Stimulated activated naive CD8-positive, alpha-beta T cell treated with anti-CD3 and anti-CD28 coated beads, Interleukin-15, Interleukin-2, amounts not matched to agents 100 ng/mL and 50 ng/mL, for 24 hours (primary cell): ENCODE measurements at regions not wholly inside any gene's neighbourhood (a gene's known extent, or its start where the extent isn't known, plus 50 kb on each side); places are given as distances from the start of the nearest gene placed in this dataset.
"Not testable (repeated sequence)": the region's sequence is repeated elsewhere in the genome, so short reads cannot be mapped to it uniquely, and the experiment has no call there.

ENCODE experiments used
- H3K27ac Mint-ChIP-seq: one replicate; pipeline ENCODE4 v1.8.0; 2021; ENCODE audit warnings: mild to moderate bottlenecking, mixed read lengths
- H3K27me3 Mint-ChIP-seq: one replicate; pipeline ENCODE4 v1.8.0; 2021; ENCODE audit warnings: mixed read lengths
- H3K36me3 Mint-ChIP-seq: one replicate; pipeline ENCODE4 v1.8.0; 2021; ENCODE audit warnings: low read depth, mixed read lengths
- H3K4me1 Mint-ChIP-seq: one replicate; pipeline ENCODE4 v1.8.0; 2021; ENCODE audit warnings: low read depth, mixed read lengths
- H3K4me3 Mint-ChIP-seq: one replicate; pipeline ENCODE4 v1.8.0; 2021; ENCODE audit warnings: mild to moderate bottlenecking, mixed read lengths
- H3K9me3 Mint-ChIP-seq: one replicate; pipeline ENCODE4 v1.8.0; 2021; ENCODE audit warnings: mixed read lengths

DNA sequence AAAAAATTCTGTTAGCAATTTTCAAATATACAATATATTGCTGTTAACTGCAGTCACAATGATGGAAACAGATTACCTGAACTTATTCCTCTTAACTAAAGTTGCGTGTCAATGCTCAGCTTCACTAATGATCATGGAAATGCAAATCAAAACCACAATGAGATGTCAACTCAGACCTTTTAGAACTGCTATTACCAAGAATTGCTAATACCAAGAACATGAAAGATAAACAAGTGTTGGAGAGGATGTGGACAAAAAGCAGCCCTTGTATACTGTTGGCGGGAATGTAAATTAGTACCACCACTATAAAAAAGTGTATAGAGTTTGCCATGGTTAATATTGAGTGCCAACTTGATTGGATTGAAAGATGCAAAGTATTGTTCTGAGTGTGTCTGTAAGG, 1409.7 kb upstream of the CDH18 start:
- Mint-ChIP-seq H3K36me3 (no peaks in the 10 kb centered on the region), H3K4me3 (no peak overlapping the region), H3K27me3 (no peaks in the 10 kb centered on the region), H3K4me1 (no peaks in the 10 kb centered on the region), H3K9me3 (peaks cover 5% of the 10 kb centered on the region), H3K27ac (no peak overlapping the region)

DNA sequence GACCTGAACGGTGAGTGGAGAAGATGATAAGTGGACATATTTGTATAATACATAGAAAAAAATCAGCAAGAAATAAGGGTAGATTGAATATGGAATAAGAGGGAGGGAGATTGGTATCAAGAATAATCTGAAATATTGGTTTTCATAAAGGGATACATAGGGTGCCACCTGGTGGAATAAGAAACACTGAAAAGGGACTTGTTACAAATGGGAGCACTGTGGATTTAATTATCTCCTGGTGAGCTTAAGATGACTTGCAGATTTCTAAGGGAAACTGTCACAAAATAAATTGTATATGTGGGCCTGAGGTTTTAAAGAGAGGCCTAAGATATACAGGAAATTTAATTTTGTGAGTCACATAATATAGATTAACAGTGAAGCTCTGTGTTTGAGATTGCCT, 1403.5 kb upstream of the CDH18 start:
- Mint-ChIP-seq H3K27me3 (no peaks in the 10 kb centered on the region), H3K9me3 (peaks cover 4% of the 10 kb centered on the region), H3K27ac (no peak overlapping the region), H3K4me1 (no peaks in the 10 kb centered on the region), H3K4me3 (no peak overlapping the region), H3K36me3 (no peaks in the 10 kb centered on the region)

DNA sequence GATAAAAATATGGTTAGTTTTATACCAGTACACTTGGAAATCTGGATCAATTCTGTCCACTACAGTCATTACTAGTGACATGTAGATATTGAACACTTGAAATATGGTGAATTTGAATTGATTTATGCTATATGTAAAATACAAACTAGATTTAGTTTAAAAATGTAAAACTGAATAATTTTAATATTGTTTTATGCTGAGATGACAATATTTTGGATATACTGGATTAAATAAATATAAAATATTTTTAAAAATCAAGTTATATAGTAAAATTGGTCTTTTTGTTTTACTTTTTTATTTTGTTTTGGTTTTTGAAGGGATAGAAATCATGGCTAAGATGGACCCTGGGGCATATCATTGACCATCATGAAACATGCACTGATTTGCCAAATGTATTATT, 1372.8 kb upstream of the CDH18 start:
- not testable (repeated sequence) for H3K4me1 Mint-ChIP-seq, H3K36me3 Mint-ChIP-seq, H3K27me3 Mint-ChIP-seq

DNA sequence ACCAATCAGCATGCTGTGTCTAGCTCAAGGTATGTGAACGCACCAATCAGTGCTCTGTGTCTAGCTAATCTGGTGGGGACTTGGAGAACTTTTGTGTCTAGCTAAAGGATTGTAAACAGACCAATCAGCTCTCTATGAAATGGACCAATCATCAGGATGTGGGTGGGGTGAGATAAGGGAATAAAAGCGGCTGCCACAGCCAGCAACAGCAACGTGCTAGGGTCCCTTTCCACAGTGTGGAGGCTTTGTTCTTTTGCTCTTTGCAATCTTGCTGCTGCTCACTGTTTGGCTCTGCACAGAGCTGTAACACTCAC, 1353.9 kb upstream of the CDH18 start:
- not testable (repeated sequence) for H3K27ac Mint-ChIP-seq, H3K4me1 Mint-ChIP-seq, H3K9me3 Mint-ChIP-seq, H3K27me3 Mint-ChIP-seq, H3K4me3 Mint-ChIP-seq, H3K36me3 Mint-ChIP-seq

More for the DNA sequence above, 1372.8 kb upstream of the CDH18 start:
- H3K27ac Mint-ChIP-seq, H3K9me3 Mint-ChIP-seq, H3K4me3 Mint-ChIP-seq: not testable (repeated sequence)

DNA sequence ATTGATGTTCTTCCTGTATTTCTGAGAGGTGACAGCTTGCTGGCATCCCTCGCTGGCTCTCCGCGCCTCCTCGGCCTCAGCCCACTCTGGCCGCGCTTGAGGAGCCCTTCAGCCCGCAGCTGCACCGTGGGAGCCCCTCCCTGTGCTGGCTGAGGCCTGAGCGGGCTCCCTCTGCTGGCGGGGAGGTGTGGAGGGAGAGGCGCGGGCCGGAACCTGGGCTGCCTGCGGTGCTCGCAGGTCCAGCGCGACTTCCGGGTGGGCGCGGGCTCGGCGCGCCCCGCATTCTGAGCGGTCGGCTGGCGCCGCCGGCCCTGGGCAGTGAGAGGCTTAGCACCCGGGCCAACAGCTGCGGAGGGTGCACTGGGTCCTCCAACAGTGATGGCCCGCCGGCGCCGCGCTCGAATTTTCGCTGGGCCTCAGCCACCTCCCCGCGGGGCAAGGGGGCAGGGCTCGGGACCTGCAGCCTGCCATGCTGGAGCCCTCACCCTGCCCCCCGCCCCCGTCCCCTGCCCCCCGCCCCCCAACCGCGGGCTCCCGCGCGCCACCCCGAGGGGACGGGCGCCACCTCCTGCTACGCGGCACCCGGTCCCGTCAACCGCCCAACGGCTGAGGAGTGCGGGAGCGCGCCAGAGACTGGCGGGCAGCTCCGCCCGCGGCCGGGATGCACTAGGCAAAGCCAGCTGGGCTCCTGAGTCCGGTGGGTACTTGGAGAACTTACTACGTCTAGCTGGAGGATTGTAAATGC, 1353.4 kb upstream of the CDH18 start:
- H3K4me1 Mint-ChIP-seq, H3K4me3 Mint-ChIP-seq, H3K27ac Mint-ChIP-seq, H3K27me3 Mint-ChIP-seq, H3K9me3 Mint-ChIP-seq, H3K36me3 Mint-ChIP-seq: not testable (repeated sequence)

DNA sequence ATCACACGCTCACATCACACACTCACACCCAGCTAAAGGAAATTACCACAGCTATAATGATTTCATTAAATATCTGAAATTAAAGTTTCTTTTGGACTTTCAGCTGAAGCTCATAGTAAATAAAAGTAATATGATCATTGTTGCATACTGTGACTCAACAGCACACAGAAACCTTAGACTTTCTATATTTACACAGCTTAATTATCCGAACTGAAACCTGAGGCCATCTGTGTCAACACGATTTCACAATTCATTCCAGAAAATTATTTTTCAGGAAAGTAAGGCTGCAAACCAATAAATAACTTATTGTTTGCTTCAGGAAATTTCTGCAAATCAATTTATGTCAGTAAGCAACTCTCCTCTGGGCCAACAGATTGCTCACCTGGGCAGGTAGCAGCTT, 1352.2 kb upstream of the CDH18 start:
- not testable (repeated sequence) for H3K36me3 Mint-ChIP-seq, H3K9me3 Mint-ChIP-seq, H3K27ac Mint-ChIP-seq, H3K4me1 Mint-ChIP-seq, H3K4me3 Mint-ChIP-seq, H3K27me3 Mint-ChIP-seq

DNA sequence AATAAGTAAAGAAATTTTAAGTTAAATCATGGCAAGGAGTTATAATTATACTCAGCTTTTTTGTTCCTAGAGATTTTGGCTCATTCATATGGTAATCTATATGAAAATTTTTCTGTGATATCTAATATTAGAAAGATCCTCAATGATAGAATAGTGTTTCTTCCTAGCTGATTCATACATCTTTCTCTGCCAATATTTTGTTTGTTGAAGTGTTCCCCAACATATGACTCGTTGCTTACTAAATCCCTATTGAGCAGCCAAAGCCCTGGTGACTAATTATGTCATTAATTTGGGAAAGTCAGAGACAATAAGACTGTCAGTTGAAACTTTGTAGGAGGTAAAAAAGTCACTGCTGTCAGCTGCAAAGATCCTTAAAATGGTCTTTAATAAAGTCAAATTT, 1348.5 kb upstream of the CDH18 start:
- not testable (repeated sequence) for H3K27ac Mint-ChIP-seq, H3K4me3 Mint-ChIP-seq, H3K27me3 Mint-ChIP-seq, H3K4me1 Mint-ChIP-seq, H3K9me3 Mint-ChIP-seq, H3K36me3 Mint-ChIP-seq

DNA sequence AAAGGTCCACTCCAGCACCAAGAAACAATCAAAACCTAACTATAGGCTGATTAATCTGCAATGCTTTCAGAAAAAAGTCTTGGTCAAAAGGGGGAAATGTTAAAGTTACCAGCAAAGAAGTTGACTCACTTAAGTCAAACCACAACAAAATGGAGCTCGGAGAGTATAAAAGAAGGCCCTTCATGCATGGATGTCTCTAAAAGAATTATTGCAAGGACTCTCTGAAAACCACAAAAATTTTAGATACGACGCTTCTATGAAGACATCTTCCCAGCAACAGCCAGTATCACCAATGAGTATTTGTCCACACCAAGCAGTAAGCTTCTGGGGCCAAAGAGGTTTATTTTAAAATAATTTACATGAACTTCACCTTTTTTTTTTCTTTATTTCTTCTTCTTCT, 1327.4 kb upstream of the CDH18 start:
- H3K27ac Mint-ChIP-seq, H3K4me1 Mint-ChIP-seq, H3K9me3 Mint-ChIP-seq, H3K27me3 Mint-ChIP-seq, H3K36me3 Mint-ChIP-seq, H3K4me3 Mint-ChIP-seq: not testable (repeated sequence)

DNA sequence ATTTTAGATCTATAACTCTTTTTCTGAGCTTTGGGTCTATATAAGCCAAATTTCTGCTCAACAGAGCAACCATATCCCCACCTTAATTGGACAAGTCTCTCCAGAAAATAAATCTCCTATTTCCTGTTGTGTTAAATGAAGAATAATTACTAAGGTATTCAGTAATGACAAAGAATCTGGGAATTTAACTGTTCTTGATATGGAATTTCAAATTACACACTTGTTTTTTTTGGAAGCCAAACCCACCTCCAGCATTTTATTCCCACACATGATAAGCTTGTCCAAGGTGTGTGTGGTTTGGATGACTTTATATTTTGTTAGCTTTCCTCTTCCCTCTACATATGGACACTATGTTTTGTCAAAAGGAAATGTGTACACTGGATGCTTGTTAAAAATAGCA, 1313.2 kb upstream of the CDH18 start:
- H3K4me3 Mint-ChIP-seq, H3K27ac Mint-ChIP-seq, H3K9me3 Mint-ChIP-seq, H3K36me3 Mint-ChIP-seq, H3K27me3 Mint-ChIP-seq, H3K4me1 Mint-ChIP-seq: not testable (repeated sequence)

DNA sequence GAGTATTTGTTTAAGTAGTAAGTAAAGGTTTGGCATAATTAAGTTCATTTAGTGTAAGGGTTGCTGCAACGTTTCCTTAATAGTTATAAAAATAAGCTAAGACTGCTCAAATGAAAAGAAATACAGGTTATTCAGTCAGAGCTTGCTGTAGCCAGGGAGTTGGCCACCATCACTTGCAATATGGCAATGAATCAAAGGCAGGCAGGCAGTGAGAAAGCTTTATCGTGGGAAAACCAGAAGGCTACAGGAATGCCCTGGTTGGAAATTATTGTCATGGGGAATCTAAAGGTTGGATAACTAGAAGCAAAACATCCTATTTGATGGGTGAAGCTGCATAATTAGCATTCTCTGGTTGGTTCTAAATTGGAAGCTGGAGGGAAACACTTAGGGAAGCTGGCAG, 1286.4 kb upstream of the CDH18 start:
- H3K9me3 Mint-ChIP-seq, H3K4me3 Mint-ChIP-seq, H3K27ac Mint-ChIP-seq, H3K27me3 Mint-ChIP-seq, H3K4me1 Mint-ChIP-seq, H3K36me3 Mint-ChIP-seq: not testable (repeated sequence)

DNA sequence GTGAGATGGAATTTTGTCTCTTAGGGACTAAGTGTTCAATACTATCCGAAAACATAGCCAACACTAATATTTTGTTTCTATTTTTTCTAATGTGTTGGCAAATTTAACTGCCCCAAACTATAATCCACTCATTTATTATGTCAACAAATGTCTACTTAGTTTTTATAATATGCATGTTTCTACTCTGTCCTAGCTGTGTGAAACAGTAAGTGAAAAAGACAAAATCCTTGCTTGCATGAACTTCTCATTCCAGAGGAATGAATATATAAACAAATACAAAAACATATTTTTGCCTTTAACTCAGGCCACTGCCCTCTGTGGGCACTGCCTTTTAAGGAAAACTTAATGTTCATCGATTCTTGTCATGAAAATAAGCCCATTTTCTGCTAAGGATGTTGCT, 1275.4 kb upstream of the CDH18 start:
- H3K27ac Mint-ChIP-seq = no peak overlapping the region
- no peaks in the 10 kb centered on the region for H3K27me3 Mint-ChIP-seq
- H3K4me1 Mint-ChIP-seq = no peaks in the 10 kb centered on the region
- H3K4me3 Mint-ChIP-seq = no peak overlapping the region
- H3K9me3 Mint-ChIP-seq = peaks cover 5% of the 10 kb centered on the region
- H3K36me3 Mint-ChIP-seq = no peaks in the 10 kb centered on the region

DNA sequence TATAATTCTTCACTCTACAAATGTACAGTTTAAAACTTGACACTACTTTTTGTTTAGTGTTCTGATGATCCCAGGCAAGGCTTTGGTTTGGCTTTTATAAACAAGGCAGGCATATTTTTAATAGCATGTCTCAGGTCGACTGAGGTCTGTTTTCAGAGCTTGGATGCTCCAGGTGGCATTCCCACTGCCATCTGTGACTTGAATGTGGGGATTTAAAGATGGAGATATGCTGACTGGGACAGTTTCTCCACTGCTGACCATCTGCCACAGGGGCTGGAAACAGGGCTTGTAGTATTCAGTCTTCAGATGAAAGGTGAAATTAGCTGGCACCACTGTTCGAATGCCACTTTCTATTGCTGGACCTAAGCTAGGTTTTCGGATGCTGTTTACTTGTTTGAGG, 1266.2 kb upstream of the CDH18 start:
- Mint-ChIP-seq H3K27ac (no peak overlapping the region), H3K9me3 (peaks cover 6% of the 10 kb centered on the region), H3K4me3 (no peak overlapping the region), H3K4me1 (no peaks in the 10 kb centered on the region), H3K36me3 (no peaks in the 10 kb centered on the region), H3K27me3 (no peaks in the 10 kb centered on the region)

DNA sequence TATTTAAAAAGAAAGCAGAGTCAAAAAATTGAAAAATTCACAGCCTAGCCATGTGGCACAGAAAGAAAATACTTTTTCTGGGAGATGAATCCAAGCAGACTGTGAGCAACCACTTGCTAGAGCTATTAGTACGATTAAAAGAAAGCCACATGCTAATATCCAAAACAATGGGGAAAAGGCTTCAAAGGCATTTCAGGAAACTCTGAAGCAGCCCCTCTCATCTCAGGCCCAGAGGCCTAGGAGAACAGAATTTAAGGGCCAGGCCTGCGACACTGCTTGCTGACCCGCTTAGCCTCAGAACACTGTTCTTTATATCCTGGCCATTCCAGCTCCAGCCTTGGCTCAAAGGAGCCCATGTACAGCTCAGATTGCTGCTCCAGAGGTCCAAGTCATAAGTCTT, 1257.0 kb upstream of the CDH18 start:
- H3K4me1 Mint-ChIP-seq = no peaks in the 10 kb centered on the region
- H3K4me3 Mint-ChIP-seq = no peak overlapping the region
- no peak overlapping the region for H3K27ac Mint-ChIP-seq
- no peaks in the 10 kb centered on the region for H3K36me3 Mint-ChIP-seq
- H3K9me3 Mint-ChIP-seq = peaks cover 7% of the 10 kb centered on the region
- H3K27me3 Mint-ChIP-seq = no peaks in the 10 kb centered on the region

DNA sequence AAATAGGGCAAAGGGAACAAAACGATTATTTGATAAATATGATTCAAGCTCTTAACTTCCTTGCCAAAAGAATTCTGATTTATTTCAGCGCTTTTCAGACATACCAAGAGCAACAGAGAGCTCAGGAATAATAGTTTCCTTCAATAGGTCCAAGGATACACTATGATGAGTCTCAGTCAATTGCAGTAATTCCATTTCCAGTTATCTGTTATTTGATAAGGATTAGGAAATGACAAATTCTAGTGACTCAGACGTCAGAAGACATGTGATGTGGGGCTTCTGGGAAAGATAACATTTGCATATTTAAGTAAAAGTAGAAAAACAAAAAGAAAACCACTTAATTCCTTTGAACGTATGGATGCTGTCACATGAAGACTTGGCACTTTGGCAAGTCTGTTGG, 1250.8 kb upstream of the CDH18 start:
- H3K36me3 Mint-ChIP-seq = no peaks in the 10 kb centered on the region
- peaks cover 3% of the 10 kb centered on the region for H3K9me3 Mint-ChIP-seq
- H3K27me3 Mint-ChIP-seq = no peaks in the 10 kb centered on the region
- no peak overlapping the region for H3K4me3 Mint-ChIP-seq
- no peaks in the 10 kb centered on the region for H3K4me1 Mint-ChIP-seq
- no peak overlapping the region for H3K27ac Mint-ChIP-seq

DNA sequence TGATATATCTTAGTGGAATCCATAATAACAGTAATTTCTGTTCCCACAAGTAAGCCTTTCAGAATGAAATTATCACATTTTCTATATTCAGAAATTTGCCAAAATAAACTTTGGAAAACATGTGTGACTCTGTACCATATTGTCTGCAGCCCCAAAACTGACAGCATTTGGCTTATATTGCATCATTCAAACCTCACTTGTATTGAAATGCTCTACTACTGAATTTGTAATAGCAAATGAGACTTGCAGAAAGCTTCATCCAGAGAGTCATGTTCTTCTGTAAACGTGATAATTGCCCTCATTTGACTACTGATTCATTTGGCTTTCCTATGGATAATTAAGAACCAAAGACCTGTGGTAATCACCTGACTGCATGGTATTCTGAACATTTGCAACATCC, 1249.5 kb upstream of the CDH18 start:
- H3K27ac Mint-ChIP-seq = no peak overlapping the region
- H3K4me1 Mint-ChIP-seq = no peaks in the 10 kb centered on the region
- peaks cover 3% of the 10 kb centered on the region for H3K9me3 Mint-ChIP-seq
- H3K27me3 Mint-ChIP-seq = no peaks in the 10 kb centered on the region
- H3K4me3 Mint-ChIP-seq = no peak overlapping the region
- no peaks in the 10 kb centered on the region for H3K36me3 Mint-ChIP-seq

DNA sequence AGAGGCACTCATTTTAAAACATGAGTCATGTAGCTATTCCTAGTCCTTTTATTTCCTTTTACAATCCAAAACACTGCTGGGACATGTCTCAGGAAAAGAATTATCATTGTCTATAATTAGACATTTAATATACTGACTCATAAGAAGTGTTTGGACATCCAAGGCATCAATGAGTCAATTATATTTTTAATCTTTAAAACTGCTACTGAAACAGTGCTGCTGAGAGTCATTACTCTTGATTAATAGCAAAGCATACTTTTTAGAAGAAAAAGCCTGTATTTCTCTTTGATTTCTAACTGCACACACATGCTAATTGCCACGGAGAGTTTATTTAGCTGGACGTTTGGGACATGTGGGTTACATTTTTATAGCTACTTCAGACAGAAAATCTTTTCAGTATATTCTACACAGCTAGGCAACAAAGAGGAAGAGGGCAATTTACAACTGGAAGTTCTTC, 1249.0 kb upstream of the CDH18 start:
- no peaks in the 10 kb centered on the region for H3K27me3 Mint-ChIP-seq
- peaks cover 3% of the 10 kb centered on the region for H3K9me3 Mint-ChIP-seq
- H3K27ac Mint-ChIP-seq = no peak overlapping the region
- H3K4me1 Mint-ChIP-seq = no peaks in the 10 kb centered on the region
- no peak overlapping the region for H3K4me3 Mint-ChIP-seq
- H3K36me3 Mint-ChIP-seq = no peaks in the 10 kb centered on the region

DNA sequence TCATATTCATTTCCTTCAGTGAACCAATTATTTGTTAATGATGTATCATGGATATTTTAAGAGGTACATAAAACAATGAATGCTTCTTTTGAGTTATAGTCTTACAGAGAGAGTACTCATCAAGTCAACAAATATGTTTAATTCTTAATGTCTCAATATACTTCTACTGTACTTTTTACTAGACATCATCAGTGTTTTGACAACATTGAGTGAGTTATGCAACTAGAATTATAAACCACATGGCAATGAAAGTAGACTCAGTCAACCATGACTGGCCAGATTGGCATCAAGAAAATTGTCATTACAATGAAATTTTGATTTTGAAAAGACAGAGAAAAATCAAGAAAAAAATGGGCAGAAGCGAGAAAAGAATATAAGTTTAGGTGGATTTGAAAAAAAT, 1248.1 kb upstream of the CDH18 start:
- Mint-ChIP-seq H3K9me3 (peaks cover 3% of the 10 kb centered on the region), H3K36me3 (no peaks in the 10 kb centered on the region), H3K4me1 (no peaks in the 10 kb centered on the region), H3K27ac (no peak overlapping the region), H3K4me3 (no peak overlapping the region), H3K27me3 (no peaks in the 10 kb centered on the region)
